ENCODE measurements at regions not wholly inside any gene's neighbourhood (a gene's known extent, or its start where the extent isn't known, plus 50 kb on each side); places are given as distances from the start of the nearest gene placed in this dataset.

- H2AFZ ChIP-seq (ENCODE audit: low read depth, low read length) = no peak overlapping the region
- H3K9me3 ChIP-seq (ENCODE audit: low read length) = no peaks in the 10 kb centered on the region
- H3K4me3 ChIP-seq (ENCODE audit: low read length) = no peak overlapping the region
- H3K4me1 ChIP-seq (ENCODE audit: insufficient read depth, low read length) = peaks cover 3% of the 10 kb centered on the region
- H3K36me3 ChIP-seq (ENCODE audit: insufficient read depth, low read length) = no peaks in the 10 kb centered on the region
- no peaks in the 10 kb centered on the region for H3K27me3 ChIP-seq (ENCODE audit: insufficient read depth, low read length)
Observed at GRCh38 chr12:90899456-90900182, 55.4 kb downstream of the CCER1 start.

DNA sequence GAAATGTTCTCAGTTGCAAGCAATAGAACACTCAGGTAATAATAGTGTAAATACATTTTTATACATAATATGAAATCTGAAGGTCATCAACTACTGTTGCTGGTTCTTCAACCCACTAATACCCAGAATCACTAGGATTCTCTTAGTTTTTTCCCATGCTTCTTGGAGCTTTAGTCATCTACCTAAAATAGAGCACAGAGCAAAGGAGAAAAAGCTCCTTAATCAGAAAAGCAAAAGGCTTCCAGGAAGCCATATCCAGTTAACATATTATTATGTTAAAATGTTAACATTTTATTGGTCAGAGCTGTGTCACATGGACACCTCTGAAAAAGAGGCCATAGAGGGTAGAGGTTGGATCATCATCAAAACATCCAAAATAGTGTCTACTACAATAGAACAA lies 57.0 kb downstream of the CCER1 start:
- H3K36me3 ChIP-seq (ENCODE audit: insufficient read depth, low read length) = no peaks in the 10 kb centered on the region
- H3K4me1 ChIP-seq (ENCODE audit: insufficient read depth, low read length) = peaks cover 3% of the 10 kb centered on the region
- H2AFZ ChIP-seq (ENCODE audit: low read depth, low read length) = no peak overlapping the region
- H3K27me3 ChIP-seq (ENCODE audit: insufficient read depth, low read length) = no peaks in the 10 kb centered on the region
- H3K4me3 ChIP-seq (ENCODE audit: low read length) = no peak overlapping the region
- no peaks in the 10 kb centered on the region for H3K9me3 ChIP-seq (ENCODE audit: low read length)

DNA sequence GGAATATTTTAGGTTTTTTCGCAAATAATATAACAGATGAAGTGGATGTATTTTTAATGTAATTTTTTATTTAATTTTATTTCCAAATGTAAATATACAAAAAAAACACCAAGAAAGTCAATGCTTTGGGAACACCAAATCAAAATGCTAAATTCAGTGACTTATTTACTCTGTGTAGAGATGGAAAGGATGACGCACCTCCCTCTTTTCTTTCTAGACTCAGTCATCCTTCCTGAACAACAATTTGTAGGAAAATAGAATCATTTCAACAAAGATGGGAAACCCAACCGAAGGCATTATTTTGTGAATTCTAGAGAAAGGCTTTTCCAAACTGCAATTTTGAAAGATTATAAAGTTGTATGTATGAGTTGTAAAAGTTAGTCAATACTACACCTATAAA lies 57.7 kb downstream of the CCER1 start:
- Histone ChIP-seq H3K27me3 (ENCODE audit: insufficient read depth, low read length) (no peaks in the 10 kb centered on the region), H3K36me3 (ENCODE audit: insufficient read depth, low read length) (no peaks in the 10 kb centered on the region), H3K4me3 (ENCODE audit: low read length) (no peak overlapping the region), H3K9me3 (ENCODE audit: low read length) (no peaks in the 10 kb centered on the region), H2AFZ (ENCODE audit: low read depth, low read length) (no peak overlapping the region), H3K4me1 (ENCODE audit: insufficient read depth, low read length) (peaks cover 3% of the 10 kb centered on the region)

GRCh38 chr12:90896821-90897220 lies 58.2 kb downstream of the CCER1 start:
- Histone ChIP-seq H3K36me3 (ENCODE audit: insufficient read depth, low read length) (no peaks in the 10 kb centered on the region), H2AFZ (ENCODE audit: low read depth, low read length) (no peak overlapping the region), H3K4me1 (ENCODE audit: insufficient read depth, low read length) (peaks cover 3% of the 10 kb centered on the region), H3K4me3 (ENCODE audit: low read length) (no peak overlapping the region), H3K27me3 (ENCODE audit: insufficient read depth, low read length) (no peaks in the 10 kb centered on the region), H3K9me3 (ENCODE audit: low read length) (no peaks in the 10 kb centered on the region)

GRCh38 chr12:90896164-90896563 lies 58.8 kb downstream of the CCER1 start:
- no peaks in the 10 kb centered on the region for H3K27me3 ChIP-seq (ENCODE audit: insufficient read depth, low read length)
- no peaks in the 10 kb centered on the region for H3K9me3 ChIP-seq (ENCODE audit: low read length)
- no peak overlapping the region for H2AFZ ChIP-seq (ENCODE audit: low read depth, low read length)
- H3K36me3 ChIP-seq (ENCODE audit: insufficient read depth, low read length) = no peaks in the 10 kb centered on the region
- H3K4me1 ChIP-seq (ENCODE audit: insufficient read depth, low read length) = peaks cover 3% of the 10 kb centered on the region
- H3K4me3 ChIP-seq (ENCODE audit: low read length) = no peak overlapping the region

DNA sequence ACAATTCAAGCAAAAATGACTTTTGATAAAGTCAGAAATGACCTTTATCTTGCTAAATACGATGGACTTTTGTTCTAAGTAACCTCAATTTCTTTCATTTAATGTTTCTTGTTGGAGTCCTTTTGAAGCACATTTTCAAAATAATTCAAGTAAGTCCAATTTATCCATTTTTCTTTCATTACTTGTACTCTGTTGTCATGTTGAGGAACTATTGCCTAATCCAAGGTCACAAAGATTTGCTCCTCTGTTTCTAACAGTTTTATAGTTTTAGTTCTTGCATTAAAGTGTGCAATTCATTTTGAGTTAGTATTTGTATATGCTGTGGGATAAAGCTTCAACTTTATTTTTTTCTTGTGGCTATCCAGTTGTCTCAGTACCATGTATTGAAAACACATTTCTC lies 66.7 kb downstream of the CCER1 start:
- H3K36me3 ChIP-seq (ENCODE audit: insufficient read depth, low read length) = no peaks in the 10 kb centered on the region

GRCh38 chr12:90883456-90883855 lies 71.5 kb downstream of the CCER1 start:
- H3K27me3 ChIP-seq (ENCODE audit: insufficient read depth, low read length) = no peaks in the 10 kb centered on the region
- no peak overlapping the region for H3K4me3 ChIP-seq (ENCODE audit: low read length)
- no peaks in the 10 kb centered on the region for H3K9me3 ChIP-seq (ENCODE audit: low read length)
- H2AFZ ChIP-seq (ENCODE audit: low read depth, low read length) = no peak overlapping the region
- no peaks in the 10 kb centered on the region for H3K4me1 ChIP-seq (ENCODE audit: insufficient read depth, low read length)
- H3K36me3 ChIP-seq (ENCODE audit: insufficient read depth, low read length) = no peaks in the 10 kb centered on the region

More for the DNA sequence above, 66.7 kb downstream of the CCER1 start:
- Histone ChIP-seq H3K9me3 (ENCODE audit: low read length) (no peaks in the 10 kb centered on the region), H3K4me3 (ENCODE audit: low read length) (no peak overlapping the region), H3K27me3 (ENCODE audit: insufficient read depth, low read length) (no peaks in the 10 kb centered on the region), H2AFZ (ENCODE audit: low read depth, low read length) (no peak overlapping the region), H3K4me1 (ENCODE audit: insufficient read depth, low read length) (no peaks in the 10 kb centered on the region)

GRCh38 chr12:90871726-90872096 lies 83.3 kb downstream of the CCER1 start:
- Histone ChIP-seq H3K4me3 (ENCODE audit: low read length) (no peak overlapping the region), H3K27me3 (ENCODE audit: insufficient read depth, low read length) (no peaks in the 10 kb centered on the region), H3K9me3 (ENCODE audit: low read length) (no peaks in the 10 kb centered on the region), H3K4me1 (ENCODE audit: insufficient read depth, low read length) (no peaks in the 10 kb centered on the region), H2AFZ (ENCODE audit: low read depth, low read length) (no peak overlapping the region), H3K36me3 (ENCODE audit: insufficient read depth, low read length) (no peaks in the 10 kb centered on the region)

DNA sequence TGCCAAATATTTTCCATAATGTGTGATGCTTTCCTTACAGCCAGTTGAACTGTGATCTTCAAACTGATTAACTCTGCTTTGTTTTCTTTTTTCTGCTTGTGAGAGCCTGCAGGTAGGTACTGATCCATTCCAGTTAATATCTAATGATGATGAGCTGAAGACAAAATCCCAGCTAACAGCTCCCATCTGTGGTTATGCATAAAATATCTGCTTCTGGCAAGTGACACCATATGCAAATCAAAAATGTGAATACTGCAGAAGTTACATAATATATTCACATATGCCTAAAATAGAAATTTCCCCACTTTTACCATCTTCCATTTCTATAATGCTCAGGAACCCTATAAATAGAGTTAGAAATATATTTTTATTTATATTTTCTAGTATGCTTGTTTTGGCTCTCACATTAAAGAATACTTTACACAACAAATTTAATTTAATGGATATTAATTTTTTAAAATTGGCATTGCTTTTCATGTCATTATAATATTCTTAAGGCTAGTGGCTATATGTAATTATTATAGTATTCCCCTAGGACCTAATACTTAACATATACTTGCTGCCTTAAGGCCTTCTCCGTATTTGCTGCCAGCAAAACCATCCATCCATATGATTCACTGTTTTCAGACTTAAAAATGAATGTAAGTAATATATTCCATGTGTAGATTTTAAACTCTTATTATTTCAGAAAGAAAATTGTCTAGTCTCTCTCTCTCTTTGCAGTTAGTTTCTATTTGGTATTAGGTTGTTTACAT lies 83.8 kb downstream of the CCER1 start:
- Histone ChIP-seq H3K4me1 (ENCODE audit: insufficient read depth, low read length) (no peaks in the 10 kb centered on the region), H3K4me3 (ENCODE audit: low read length) (no peak overlapping the region), H3K27me3 (ENCODE audit: insufficient read depth, low read length) (no peaks in the 10 kb centered on the region), H2AFZ (ENCODE audit: low read depth, low read length) (no peak overlapping the region), H3K9me3 (ENCODE audit: low read length) (no peaks in the 10 kb centered on the region), H3K36me3 (ENCODE audit: insufficient read depth, low read length) (no peaks in the 10 kb centered on the region)

GRCh38 chr12:90868626-90869025 lies 86.3 kb downstream of the CCER1 start:
- no peaks in the 10 kb centered on the region for H3K9me3 ChIP-seq (ENCODE audit: low read length)
- H2AFZ ChIP-seq (ENCODE audit: low read depth, low read length) = no peak overlapping the region
- no peak overlapping the region for H3K4me3 ChIP-seq (ENCODE audit: low read length)
- no peaks in the 10 kb centered on the region for H3K4me1 ChIP-seq (ENCODE audit: insufficient read depth, low read length)
- no peaks in the 10 kb centered on the region for H3K36me3 ChIP-seq (ENCODE audit: insufficient read depth, low read length)
- no peaks in the 10 kb centered on the region for H3K27me3 ChIP-seq (ENCODE audit: insufficient read depth, low read length)

- Histone ChIP-seq H2AFZ (ENCODE audit: low read depth, low read length) (no peak overlapping the region), H3K4me3 (ENCODE audit: low read length) (no peak overlapping the region), H3K27me3 (ENCODE audit: insufficient read depth, low read length) (no peaks in the 10 kb centered on the region), H3K4me1 (ENCODE audit: insufficient read depth, low read length) (no peaks in the 10 kb centered on the region), H3K9me3 (ENCODE audit: low read length) (no peaks in the 10 kb centered on the region), H3K36me3 (ENCODE audit: insufficient read depth, low read length) (no peaks in the 10 kb centered on the region)
Observed at GRCh38 chr12:90859591-90859990, 95.4 kb downstream of the CCER1 start.

- Histone ChIP-seq H3K27me3 (ENCODE audit: insufficient read depth, low read length) (no peaks in the 10 kb centered on the region), H3K4me1 (ENCODE audit: insufficient read depth, low read length) (no peaks in the 10 kb centered on the region), H3K36me3 (ENCODE audit: insufficient read depth, low read length) (no peaks in the 10 kb centered on the region), H3K9me3 (ENCODE audit: low read length) (no peaks in the 10 kb centered on the region), H2AFZ (ENCODE audit: low read depth, low read length) (no peak overlapping the region), H3K4me3 (ENCODE audit: low read length) (no peak overlapping the region)
Observed at GRCh38 chr12:90858252-90858651, 96.7 kb downstream of the CCER1 start.

- no peaks in the 10 kb centered on the region for H3K27me3 ChIP-seq (ENCODE audit: insufficient read depth, low read length)
Observed at GRCh38 chr12:90855534-90855933, 99.4 kb downstream of the CCER1 start.

More at GRCh38 chr12:90855534-90855933, 99.4 kb downstream of the CCER1 start:
- H3K4me3 ChIP-seq (ENCODE audit: low read length) = no peak overlapping the region
- no peak overlapping the region for H2AFZ ChIP-seq (ENCODE audit: low read depth, low read length)
- no peaks in the 10 kb centered on the region for H3K4me1 ChIP-seq (ENCODE audit: insufficient read depth, low read length)
- no peaks in the 10 kb centered on the region for H3K36me3 ChIP-seq (ENCODE audit: insufficient read depth, low read length)
- no peaks in the 10 kb centered on the region for H3K9me3 ChIP-seq (ENCODE audit: low read length)

Measured in neuron (in vitro differentiated cells).